ENCODE measurements at regions not wholly inside any gene's neighbourhood (a gene's known extent, or its start where the extent isn't known, plus 50 kb on each side); places are given as distances from the start of the nearest gene placed in this dataset.

GRCh38 chr14:104249089-104249488 lies 110.7 kb downstream of the KIF26A start:
- no peak for DNase-seq (ENCODE audit: low read depth in 4 of 4, low spot score in 2 of 4)

DNA sequence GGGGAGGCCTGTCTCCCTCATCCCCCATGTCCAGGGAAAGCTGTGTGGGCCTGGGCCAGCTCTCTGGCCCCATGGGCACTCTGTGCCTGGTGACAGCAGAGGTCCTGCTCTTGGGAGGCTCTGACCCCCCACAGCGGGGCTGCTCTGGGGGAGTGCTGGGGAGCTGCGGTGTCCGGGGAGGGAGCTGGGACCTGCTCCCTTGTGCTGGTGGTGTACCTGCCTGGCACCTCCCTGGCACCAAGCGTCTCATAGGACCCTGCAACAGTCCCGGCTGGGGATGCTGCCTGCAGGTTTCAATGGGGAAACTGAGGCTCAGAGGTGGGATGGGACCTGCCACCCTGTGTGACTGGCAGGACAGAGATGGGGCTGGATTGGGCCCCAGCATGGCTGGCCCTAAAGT lies 111.3 kb downstream of the KIF26A start:
- no peak for DNase-seq (ENCODE audit: low read depth in 4 of 4, low spot score in 2 of 4)

DNA sequence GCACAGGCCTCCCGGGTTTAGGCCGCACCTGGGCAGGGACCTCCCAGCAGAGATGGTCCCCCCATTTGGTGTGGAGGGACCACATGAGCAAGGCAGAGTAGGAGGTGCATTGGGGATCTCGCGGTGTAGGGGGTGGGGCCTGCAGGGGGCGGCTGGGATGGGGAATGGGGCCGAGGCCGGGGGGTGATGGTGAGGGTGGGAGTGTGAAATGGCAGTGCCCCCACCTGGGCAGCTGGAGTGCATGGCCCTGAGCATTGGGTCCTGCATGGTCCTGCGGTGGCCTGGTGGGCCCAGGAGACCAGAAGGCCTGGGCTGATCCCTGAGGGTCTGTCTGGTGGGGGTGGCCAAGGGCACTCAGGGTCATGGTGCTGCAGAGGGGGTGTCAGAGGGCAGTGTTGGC lies 111.8 kb downstream of the KIF26A start:
- DNase-seq (ENCODE audit: low read depth in 4 of 4, low spot score in 2 of 4): no peak

- no peak for DNase-seq (ENCODE audit: low read depth in 4 of 4, low spot score in 2 of 4)
Observed at GRCh38 chr14:104252256-104253215, 114.1 kb downstream of the KIF26A start.

- DNase-seq (ENCODE audit: low read depth in 4 of 4, low spot score in 2 of 4): no peak
Observed at GRCh38 chr14:104253223-104253822, 114.9 kb downstream of the KIF26A start.

- DNase-seq (ENCODE audit: low read depth in 4 of 4, low spot score in 2 of 4): no peak
Observed at GRCh38 chr14:104253901-104254353, 115.5 kb downstream of the KIF26A start.

- DNase-seq (ENCODE audit: low read depth in 4 of 4, low spot score in 2 of 4): no peak
Observed at GRCh38 chr14:104254735-104255400, 116.5 kb downstream of the KIF26A start.

- DNase-seq (ENCODE audit: low read depth in 4 of 4, low spot score in 2 of 4): no peak
Observed at GRCh38 chr14:104256025-104256424, 117.6 kb downstream of the KIF26A start.

- DNase-seq (ENCODE audit: low read depth in 4 of 4, low spot score in 2 of 4): no peak
Observed at GRCh38 chr14:104262515-104263514, 124.4 kb downstream of the KIF26A start.

DNA sequence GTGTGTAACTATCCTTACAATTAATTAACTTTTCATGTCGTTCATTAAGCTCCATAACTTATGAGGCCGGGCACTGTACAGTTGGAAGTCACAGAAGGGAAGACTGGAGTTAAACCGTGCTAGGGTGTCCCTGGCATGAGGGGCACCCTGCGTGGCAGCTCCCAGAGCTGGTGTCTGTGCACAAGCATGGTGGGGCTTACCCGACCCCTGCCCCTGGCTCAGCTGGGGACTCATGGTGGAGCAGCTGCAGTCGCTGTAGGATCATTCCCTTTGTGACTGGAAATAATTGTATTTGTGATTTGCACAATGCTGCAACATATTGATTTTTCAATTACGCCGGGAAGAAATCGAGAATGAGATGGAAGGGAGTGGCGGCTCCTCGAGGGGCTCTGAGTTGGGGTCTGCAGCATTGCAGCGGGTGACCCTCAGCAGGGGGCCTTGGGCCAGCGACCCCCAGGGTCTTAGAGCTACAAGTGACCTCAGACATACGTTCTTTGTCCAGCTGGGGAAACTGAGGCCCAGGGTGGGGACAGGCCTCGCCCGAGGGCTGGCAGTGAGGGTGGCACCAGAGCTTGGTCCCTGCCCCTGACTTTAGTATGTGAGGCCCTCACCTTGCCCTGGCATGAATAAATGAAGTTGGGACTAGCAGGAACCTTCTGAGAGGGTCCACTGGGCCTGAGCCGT lies 125.4 kb downstream of the KIF26A start:
- no peak for DNase-seq (ENCODE audit: low read depth in 4 of 4, low spot score in 2 of 4)

- DNase-seq (ENCODE audit: low read depth in 4 of 4, low spot score in 2 of 4): no peak
Observed at GRCh38 chr14:104264495-104265265, 126.3 kb downstream of the KIF26A start.

GRCh38 chr14:104265918-104266630 lies 127.7 kb downstream of the KIF26A start:
- no peak for DNase-seq (ENCODE audit: low read depth in 4 of 4, low spot score in 2 of 4)

GRCh38 chr14:104266631-104267575 lies 128.5 kb downstream of the KIF26A start:
- no peak for DNase-seq (ENCODE audit: low read depth in 4 of 4, low spot score in 2 of 4)

- DNase-seq (ENCODE audit: low read depth in 4 of 4, low spot score in 2 of 4): no peak
Observed at GRCh38 chr14:104267895-104268294, 129.5 kb downstream of the KIF26A start.

DNA sequence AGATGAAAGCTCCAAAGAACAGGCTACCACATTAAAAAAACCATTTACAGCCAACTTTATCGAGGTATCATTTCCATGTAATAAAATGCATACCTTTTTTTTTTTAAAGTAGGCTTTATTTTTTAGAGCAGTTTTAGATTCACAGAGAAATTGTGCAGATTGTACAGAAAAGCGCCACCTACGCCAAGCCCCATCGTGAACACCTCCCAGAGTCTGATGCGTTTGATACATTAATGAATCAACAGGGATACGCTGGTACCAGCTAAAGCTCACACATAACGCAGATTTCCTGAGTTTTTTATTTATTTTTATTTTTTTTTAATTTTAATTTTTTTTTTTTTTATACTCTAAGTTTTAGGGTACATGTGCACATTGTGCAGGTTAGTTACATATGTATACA lies 129.9 kb downstream of the KIF26A start:
- DNase-seq (ENCODE audit: low read depth in 4 of 4, low spot score in 2 of 4): no peak

- DNase-seq (ENCODE audit: low read depth in 4 of 4, low spot score in 2 of 4): no peak
Observed at GRCh38 chr14:104268725-104269436, 130.5 kb downstream of the KIF26A start.
